ENCODE measurements at regions not wholly inside any gene's neighbourhood (a gene's known extent, or its start where the extent isn't known, plus 50 kb on each side); places are given as distances from the start of the nearest gene placed in this dataset.
"Not testable (repeated sequence)": the region's sequence is repeated elsewhere in the genome, so short reads cannot be mapped to it uniquely, and the experiment has no call there.

- 45 to 59% (median 51%) methylated on average over 4 of the region's 4 CpGs for WGBS, 5 donors
- H3K4me3 ChIP-seq = no peak overlapping the region
- H3K27me3 ChIP-seq = no peaks in the 10 kb centered on the region
- peaks cover 4 to 21% (median 10%) of the 10 kb centered on the region in 4 donors for H3K9me3 ChIP-seq
- H3K36me3 ChIP-seq = no peaks in the 10 kb centered on the region
- H3K4me1 ChIP-seq = no peaks in the 10 kb centered on the region
- H3K27ac ChIP-seq = no peak overlapping the region
- TF ChIP-seq POLR2A (IDR thresholded peaks at IDR 0.05) = no peak
- no peak for TF ChIP-seq EP300 (IDR thresholded peaks at IDR 0.05)
- no peak for TF ChIP-seq CTCF (IDR thresholded peaks at IDR 0.05)
- TF ChIP-seq POLR2AphosphoS5 (IDR thresholded peaks at IDR 0.05) = no peak
- intact Hi-C loops (cut with DNase I; ENCODE audit: low total_unique reads) = no loop called here
- DNase-seq = peak in 1 of 2 donors; percentile 51
Measured at GRCh38 chr16:13480801-13481200, 439.2 kb upstream of the ERCC4 start.

GRCh38 chr16:13483121-13483520, 436.8 kb upstream of the ERCC4 start:
- Histone ChIP-seq H3K9me3 (peaks cover 4 to 30% (median 10%) of the 10 kb centered on the region in 4 donors), H3K27ac (no peak overlapping the region), H3K4me1 (no peaks in the 10 kb centered on the region), H3K27me3 (no peaks in the 10 kb centered on the region), H3K36me3 (no peaks in the 10 kb centered on the region), H3K4me3 (no peak overlapping the region)
- intact Hi-C loops (cut with DNase I; ENCODE audit: low total_unique reads) = no loop called here
- DNase-seq = peak in 1 of 2 donors; percentile 9
- TF ChIP-seq POLR2A (IDR thresholded peaks at IDR 0.05) (no peak), EP300 (IDR thresholded peaks at IDR 0.05) (no peak), POLR2AphosphoS5 (IDR thresholded peaks at IDR 0.05) (no peak), CTCF (IDR thresholded peaks at IDR 0.05) (no peak)
- WGBS, 5 donors = 68 to 95% (median 84%) methylated on average over 3 of the region's 3 CpGs

- peaks cover 0 to 18% (median 2%) of the 10 kb centered on the region in 4 donors for H3K9me3 ChIP-seq
- intact Hi-C loops (cut with DNase I; ENCODE audit: low total_unique reads); H3K36me3 ChIP-seq; H3K4me1 ChIP-seq; H3K4me3 ChIP-seq; DNase-seq; H3K27ac ChIP-seq; H3K27me3 ChIP-seq: not testable (repeated sequence)
- WGBS, 5 donors = 78 to 82% (median 80%) methylated on average over 3 of the region's 3 CpGs
Measured at GRCh38 chr16:13489416-13489815, 430.5 kb upstream of the ERCC4 start.

GRCh38 chr16:13492046-13492445, 427.9 kb upstream of the ERCC4 start:
- DNase-seq = no peak
- WGBS, 5 donors = 53 to 70% (median 61%) methylated on average over 4 of the region's 4 CpGs
- H3K4me3 ChIP-seq = no peak overlapping the region
- TF ChIP-seq POLR2A (IDR thresholded peaks at IDR 0.05) = no peak
- TF ChIP-seq POLR2AphosphoS5 (IDR thresholded peaks at IDR 0.05) = no peak
- TF ChIP-seq CTCF (IDR thresholded peaks at IDR 0.05) = no peak
- TF ChIP-seq EP300 (IDR thresholded peaks at IDR 0.05) = no peak
- no peaks in the 10 kb centered on the region for H3K36me3 ChIP-seq
- H3K4me1 ChIP-seq = no peaks in the 10 kb centered on the region
- H3K9me3 ChIP-seq = peaks cover 0 to 5% (median 0%) of the 10 kb centered on the region in 4 donors
- intact Hi-C loops (cut with DNase I; ENCODE audit: low total_unique reads) = no loop called here
- H3K27ac ChIP-seq = no peak overlapping the region
- H3K27me3 ChIP-seq = peaks cover 0 to 4% (median 0%) of the 10 kb centered on the region in 3 donors

GRCh38 chr16:13503960-13504635, 415.9 kb upstream of the ERCC4 start:
- Histone ChIP-seq H3K36me3 (no peaks in the 10 kb centered on the region), H3K27ac (no peak overlapping the region), H3K4me3 (no peak overlapping the region), H3K27me3 (no peaks in the 10 kb centered on the region), H3K9me3 (peaks cover 0 to 7% (median 5%) of the 10 kb centered on the region in 4 donors), H3K4me1 (no peaks in the 10 kb centered on the region)
- TF ChIP-seq POLR2A (IDR thresholded peaks at IDR 0.05) = no peak
- TF ChIP-seq EP300 (IDR thresholded peaks at IDR 0.05) = no peak
- TF ChIP-seq CTCF (IDR thresholded peaks at IDR 0.05) = no peak
- TF ChIP-seq POLR2AphosphoS5 (IDR thresholded peaks at IDR 0.05) = no peak
- intact Hi-C loops (cut with DNase I; ENCODE audit: low total_unique reads) = no loop called here
- WGBS, 5 donors = 77 to 84% (median 80%) methylated on average over 5 of the region's 5 CpGs
- no peak for DNase-seq

Data from stomach (tissue), 8 donors.